GM19025 (cell line): ENCODE measurements at regions not wholly inside any gene's neighbourhood (a gene's known extent, or its start where the extent isn't known, plus 50 kb on each side); places are given as distances from the start of the nearest gene placed in this dataset.
"Not testable (repeated sequence)": the region's sequence is repeated elsewhere in the genome, so short reads cannot be mapped to it uniquely, and the experiment has no call there.

Experiments used
- ATAC-seq: cut with Tn5 transposase; IDR thresholded peaks from one replicate; pipeline ENCODE4 v1.9.1; 2021; ENCODE audit warnings: mild to moderate bottlenecking, low read depth, moderate library complexity; ENCODE audit not compliant: unreplicated experiment

- ATAC-seq: no peak
These were observed 734.3 kb upstream of the MIR17HG start for GRCh38 chr13:90613076-90613795.

GRCh38 chr13:90615236-90615635 is 732.3 kb upstream of the MIR17HG start:
- no peak for ATAC-seq

- no peak for ATAC-seq
These were observed 731.7 kb upstream of the MIR17HG start for GRCh38 chr13:90615767-90616166.

GRCh38 chr13:90618133-90618532 is 729.4 kb upstream of the MIR17HG start:
- ATAC-seq: no peak

- no peak for ATAC-seq
These were observed 724.9 kb upstream of the MIR17HG start for GRCh38 chr13:90622541-90622940.

- ATAC-seq: no peak
These were observed 724.0 kb upstream of the MIR17HG start for GRCh38 chr13:90623318-90624011.

- ATAC-seq: no peak
These were observed 719.7 kb upstream of the MIR17HG start for GRCh38 chr13:90627813-90628212.

- no peak for ATAC-seq
These were observed 719.0 kb upstream of the MIR17HG start for GRCh38 chr13:90628471-90628870.

GRCh38 chr13:90630716-90631115 is 716.8 kb upstream of the MIR17HG start:
- no peak for ATAC-seq

- no peak for ATAC-seq
These were observed 715.3 kb upstream of the MIR17HG start for GRCh38 chr13:90632184-90632583.

- ATAC-seq: no peak
These were observed 713.6 kb upstream of the MIR17HG start for GRCh38 chr13:90633849-90634248.

GRCh38 chr13:90640976-90641375 is 706.5 kb upstream of the MIR17HG start:
- no peak for ATAC-seq

GRCh38 chr13:90641884-90642283 is 705.6 kb upstream of the MIR17HG start:
- ATAC-seq: no peak

- no peak for ATAC-seq
These were observed 701.9 kb upstream of the MIR17HG start for GRCh38 chr13:90645582-90645981.

- no peak for ATAC-seq
These were observed 699.0 kb upstream of the MIR17HG start for GRCh38 chr13:90648497-90648896.

- ATAC-seq: no peak
These were observed 695.5 kb upstream of the MIR17HG start for GRCh38 chr13:90652036-90652435.

GRCh38 chr13:90654970-90655369 is 692.5 kb upstream of the MIR17HG start:
- no peak for ATAC-seq

- not testable (repeated sequence) for ATAC-seq
These were observed 683.3 kb upstream of the MIR17HG start for GRCh38 chr13:90664200-90664599.

GRCh38 chr13:90673746-90674145 is 673.7 kb upstream of the MIR17HG start:
- no peak for ATAC-seq

GRCh38 chr13:90675129-90675528 is 672.4 kb upstream of the MIR17HG start:
- no peak for ATAC-seq

GRCh38 chr13:90680826-90681225 is 666.7 kb upstream of the MIR17HG start:
- no peak for ATAC-seq

- no peak for ATAC-seq
These were observed 663.8 kb upstream of the MIR17HG start for GRCh38 chr13:90683711-90684131.
